WERI-Rb-1 (cell line): ENCODE measurements at regions not wholly inside any gene's neighbourhood (a gene's known extent, or its start where the extent isn't known, plus 50 kb on each side); places are given as distances from the start of the nearest gene placed in this dataset.

Experiments used
- DNase-seq: peaks from one replicate; pipeline ENCODE4 v3.0.0-alpha.2; 2020
- H3K27ac ChIP-seq: fragments of 250-450 bp; sonication (Bioruptor Pico); 2 replicates; pipeline ENCODE4 v1.5.1; 2020; ENCODE audit warnings: mild to moderate bottlenecking, moderate library complexity
- H3K27me3 ChIP-seq: fragments of 250-450 bp; sonication (Bioruptor Pico); 2 replicates; pipeline ENCODE4 v1.5.1; 2021; ENCODE audit warnings: mild to moderate bottlenecking, low read depth, moderate library complexity; ENCODE audit not compliant: insufficient read depth, severe bottlenecking
- H3K36me3 ChIP-seq: fragments of 250-450 bp; sonication (Bioruptor Pico); 2 replicates; pipeline ENCODE4 v1.5.1; 2020; ENCODE audit warnings: mild to moderate bottlenecking, moderate library complexity
- H3K4me3 ChIP-seq: 2 replicates; pipeline ENCODE4 v1.5.1; 2011; ENCODE audit warnings: low read depth, mild to moderate bottlenecking, control low read depth, low read length
- H3K9me3 ChIP-seq: fragments of 250-450 bp; sonication (Bioruptor Pico); 2 replicates; pipeline ENCODE4 v1.5.1; 2021; ENCODE audit warnings: mild to moderate bottlenecking, moderate library complexity; ENCODE audit not compliant: severe bottlenecking
- TF ChIP-seq, protein P1 (sequence below): IDR thresholded peaks from 2 replicates; pipeline ENCODE4 v1.5.1; 2011; ENCODE audit warnings: low read depth, mild to moderate bottlenecking, control low read depth, inconsistent platforms, low read length

DNA sequence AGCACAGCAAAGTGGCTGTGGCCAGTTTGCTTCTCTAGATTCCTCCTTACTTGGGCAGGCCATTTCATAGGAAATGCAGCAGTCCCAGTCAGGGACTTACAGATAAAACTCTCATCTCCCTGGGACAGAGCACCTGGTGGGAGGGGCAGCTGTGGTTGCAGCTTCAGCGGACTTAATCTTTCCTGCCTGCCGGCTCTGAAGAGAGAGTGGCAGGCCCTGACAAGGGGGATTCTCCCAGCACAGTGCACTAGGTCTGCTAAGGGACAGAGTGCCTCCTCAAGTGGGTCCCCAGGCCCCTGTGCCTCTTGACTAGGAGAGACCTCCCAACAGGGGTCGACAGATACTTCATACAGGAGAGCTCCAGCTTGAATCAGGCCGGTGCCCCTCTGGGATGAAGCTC lies 1649.1 kb downstream of the LRRC4C start:
- Histone ChIP-seq H3K27me3 (peaks cover 14% of the 10 kb centered on the region), H3K4me3 (no peak overlapping the region), H3K27ac (no peak overlapping the region), H3K9me3 (no peaks in the 10 kb centered on the region), H3K36me3 (no peaks in the 10 kb centered on the region)
- TF ChIP-seq, protein P1, sequence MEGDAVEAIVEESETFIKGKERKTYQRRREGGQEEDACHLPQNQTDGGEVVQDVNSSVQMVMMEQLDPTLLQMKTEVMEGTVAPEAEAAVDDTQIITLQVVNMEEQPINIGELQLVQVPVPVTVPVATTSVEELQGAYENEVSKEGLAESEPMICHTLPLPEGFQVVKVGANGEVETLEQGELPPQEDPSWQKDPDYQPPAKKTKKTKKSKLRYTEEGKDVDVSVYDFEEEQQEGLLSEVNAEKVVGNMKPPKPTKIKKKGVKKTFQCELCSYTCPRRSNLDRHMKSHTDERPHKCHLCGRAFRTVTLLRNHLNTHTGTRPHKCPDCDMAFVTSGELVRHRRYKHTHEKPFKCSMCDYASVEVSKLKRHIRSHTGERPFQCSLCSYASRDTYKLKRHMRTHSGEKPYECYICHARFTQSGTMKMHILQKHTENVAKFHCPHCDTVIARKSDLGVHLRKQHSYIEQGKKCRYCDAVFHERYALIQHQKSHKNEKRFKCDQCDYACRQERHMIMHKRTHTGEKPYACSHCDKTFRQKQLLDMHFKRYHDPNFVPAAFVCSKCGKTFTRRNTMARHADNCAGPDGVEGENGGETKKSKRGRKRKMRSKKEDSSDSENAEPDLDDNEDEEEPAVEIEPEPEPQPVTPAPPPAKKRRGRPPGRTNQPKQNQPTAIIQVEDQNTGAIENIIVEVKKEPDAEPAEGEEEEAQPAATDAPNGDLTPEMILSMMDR = no peak
- DNase-seq = no peak

DNA sequence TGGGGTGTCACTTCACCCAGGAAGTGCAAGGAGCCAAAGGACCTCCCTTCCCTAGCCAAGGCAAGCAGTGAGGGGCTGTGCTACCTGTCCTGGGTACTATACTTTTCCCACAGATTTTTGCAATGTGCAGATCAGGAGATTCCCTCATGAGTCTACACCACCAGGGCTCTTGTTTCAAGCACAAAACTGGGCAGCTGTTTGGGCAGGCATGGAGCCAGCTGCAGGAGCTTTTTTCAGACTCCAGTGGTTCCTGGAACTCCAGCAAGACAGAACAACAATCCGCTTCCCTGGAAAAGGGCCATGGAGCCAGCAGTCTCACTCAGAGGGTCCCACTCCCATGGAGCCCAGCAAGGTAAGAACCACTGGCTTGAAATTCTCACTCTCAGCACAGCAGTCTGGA lies 1649.6 kb downstream of the LRRC4C start:
- Histone ChIP-seq H3K27me3 (peaks cover 14% of the 10 kb centered on the region), H3K27ac (no peak overlapping the region), H3K4me3 (no peak overlapping the region), H3K9me3 (no peaks in the 10 kb centered on the region), H3K36me3 (no peaks in the 10 kb centered on the region)
- no peak for DNase-seq
- TF ChIP-seq, protein P1 = no peak

DNA sequence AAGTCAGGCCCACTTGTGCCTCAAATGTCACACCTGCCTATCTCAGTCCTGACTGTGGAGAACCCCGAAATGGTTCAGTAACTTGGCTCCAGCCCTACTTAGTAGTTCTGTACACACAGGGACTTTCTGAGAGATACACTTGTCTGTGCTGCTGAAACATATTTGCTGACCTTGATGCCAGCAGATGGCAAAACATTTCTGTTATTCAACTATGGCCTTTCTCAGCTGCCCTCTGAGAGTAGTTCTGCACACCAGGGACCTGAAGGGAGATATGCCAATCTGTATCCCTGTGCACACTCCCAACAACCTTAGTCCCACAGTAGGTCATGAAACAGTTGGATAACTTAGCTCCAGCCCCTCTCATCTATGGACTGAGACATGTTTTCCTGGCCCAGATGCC lies 1651.5 kb downstream of the LRRC4C start:
- Histone ChIP-seq H3K27me3 (peaks cover 14% of the 10 kb centered on the region), H3K27ac (no peak overlapping the region), H3K9me3 (no peaks in the 10 kb centered on the region), H3K36me3 (no peaks in the 10 kb centered on the region), H3K4me3 (no peak overlapping the region)
- no peak for DNase-seq
- TF ChIP-seq, protein P1 = no peak

DNA sequence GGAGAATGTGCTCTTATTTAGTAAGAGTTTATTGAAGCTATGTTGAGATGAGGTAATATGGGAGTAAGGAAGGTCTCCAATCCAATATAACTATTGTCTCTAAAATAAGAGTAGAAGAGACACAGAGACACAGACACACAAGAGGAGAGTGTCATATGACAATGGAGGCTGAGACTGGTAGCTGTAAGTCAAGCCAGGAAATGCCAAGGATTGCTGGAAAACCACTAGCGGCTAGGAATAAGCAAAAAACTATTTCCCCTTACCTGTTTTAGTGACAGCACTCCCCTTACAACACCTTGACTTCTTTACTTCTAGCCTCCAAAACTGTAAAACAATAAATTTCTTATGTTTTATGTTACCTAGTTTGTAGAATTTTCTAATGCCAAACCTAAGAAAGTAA lies 1652.8 kb downstream of the LRRC4C start:
- TF ChIP-seq, protein P1 = no peak
- no peaks in the 10 kb centered on the region for H3K9me3 ChIP-seq
- no peak overlapping the region for H3K4me3 ChIP-seq
- no peak overlapping the region for H3K27ac ChIP-seq
- no peak for DNase-seq
- peaks cover 14% of the 10 kb centered on the region for H3K27me3 ChIP-seq
- no peaks in the 10 kb centered on the region for H3K36me3 ChIP-seq

DNA sequence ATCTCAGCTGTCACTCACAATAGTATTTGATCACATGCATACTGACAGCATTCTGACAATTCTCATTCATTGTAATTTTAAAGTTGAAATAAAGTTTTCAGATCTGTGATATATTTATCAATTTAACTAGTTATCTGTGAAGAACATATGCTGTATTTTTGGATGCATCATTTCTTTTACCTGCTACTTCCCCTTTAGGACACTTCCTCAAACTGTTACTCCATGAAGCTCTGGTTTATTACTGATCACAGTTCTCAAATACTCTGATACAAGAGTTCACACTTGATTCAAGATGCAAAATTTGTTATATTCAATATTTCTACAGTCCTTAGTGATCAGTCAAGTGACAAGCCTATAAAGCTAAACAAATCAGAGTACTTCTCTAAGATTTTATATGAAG lies 1655.2 kb downstream of the LRRC4C start:
- Histone ChIP-seq H3K27ac (no peak overlapping the region), H3K9me3 (no peaks in the 10 kb centered on the region), H3K36me3 (no peaks in the 10 kb centered on the region), H3K4me3 (no peak overlapping the region), H3K27me3 (peaks cover 8% of the 10 kb centered on the region)
- DNase-seq = no peak
- TF ChIP-seq, protein P1 = no peak

DNA sequence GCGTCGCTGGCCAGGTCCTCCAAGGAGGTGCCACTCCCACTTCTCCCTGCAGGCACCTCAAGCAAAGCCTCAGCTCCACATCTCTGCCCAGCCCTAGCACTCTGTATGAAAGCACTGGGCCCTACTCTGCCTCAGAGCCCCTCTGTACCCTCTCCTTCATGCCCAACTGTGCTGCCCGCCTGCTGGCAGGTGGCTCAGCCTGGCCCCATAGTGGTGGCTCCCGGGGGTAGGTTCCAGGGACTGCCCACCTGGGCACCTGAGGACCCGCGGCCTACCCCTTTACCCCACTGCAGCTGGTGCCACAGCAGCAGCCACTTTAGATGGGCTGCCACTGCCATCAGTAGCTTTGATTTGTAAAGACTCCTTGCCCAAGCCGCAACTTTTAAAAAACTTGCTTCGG lies 1672.8 kb downstream of the LRRC4C start:
- TF ChIP-seq, protein P1 = no peak
- Histone ChIP-seq H3K36me3 (no peaks in the 10 kb centered on the region), H3K27me3 (peaks cover 48% of the 10 kb centered on the region), H3K4me3 (no peak overlapping the region), H3K27ac (no peak overlapping the region), H3K9me3 (no peaks in the 10 kb centered on the region)
- DNase-seq = no peak
